HAP-1 (cell line): ENCODE measurements at regions not wholly inside any gene's neighbourhood (a gene's known extent, or its start where the extent isn't known, plus 50 kb on each side); places are given as distances from the start of the nearest gene placed in this dataset.
"Not testable (repeated sequence)": the region's sequence is repeated elsewhere in the genome, so short reads cannot be mapped to it uniquely, and the experiment has no call there.

ENCODE experiments used
- DNase-seq, 2 experiments: peaks; one replicate each; pipeline ENCODE4 v3.0.0-alpha.2; 2016 to 2020; ENCODE audit warnings: low spot score in 2 of 2
- H3K27me3 ChIP-seq: fragments of 250-450 bp; sonication (Bioruptor Pico); 2 replicates; pipeline ENCODE4 v1.5.1; 2020; ENCODE audit warnings: low read depth, mild to moderate bottlenecking, moderate library complexity
- H3K36me3 ChIP-seq: fragments of 250-450 bp; sonication (Bioruptor Pico); replicated peaks from 2 replicates; pipeline ENCODE4 v1.5.1; 2020; ENCODE audit warnings: mild to moderate bottlenecking
- H3K4me1 ChIP-seq: fragments of 250-450 bp; sonication (Bioruptor Pico); 2 replicates; pipeline ENCODE4 v1.5.1; 2020; ENCODE audit warnings: mild to moderate bottlenecking
- H3K4me3 ChIP-seq: fragments of 250-450 bp; sonication (Bioruptor Pico); 2 replicates; pipeline ENCODE4 v1.5.1; 2020; ENCODE audit warnings: mild to moderate bottlenecking, moderate library complexity
- H3K9me3 ChIP-seq: fragments of 250-450 bp; sonication (Bioruptor Pico); 2 replicates; pipeline ENCODE4 v1.5.1; 2020; ENCODE audit warnings: mild to moderate bottlenecking, moderate library complexity
- in situ Hi-C: fragments of 300-500 bp; cut with MboI; formaldehyde crosslinking; loops from 3 replicates; pipeline ENCODE4 v1.14.3; 2020; ENCODE audit warnings: low sequenced_read_pairs, inconsistent platforms, mixed read lengths

DNA sequence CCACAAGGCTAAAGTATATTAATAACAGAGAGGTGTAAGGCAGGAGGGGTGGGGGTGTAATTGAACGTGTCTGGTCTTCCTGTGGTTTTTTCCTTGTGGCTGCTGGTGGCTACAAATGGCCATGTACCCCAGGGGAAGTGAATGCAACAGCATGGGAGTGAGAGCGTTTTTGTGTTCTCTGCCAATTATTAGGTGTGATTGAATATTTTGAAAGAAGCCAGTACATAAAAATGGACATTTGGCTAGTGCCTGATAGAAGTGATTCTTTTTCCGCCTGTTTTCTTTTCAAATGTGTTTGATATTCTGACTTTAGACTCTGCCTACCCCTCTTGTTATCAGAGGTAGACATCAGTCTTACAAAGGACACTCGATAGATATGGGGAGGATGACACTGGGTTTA is 141.3 kb downstream of the PRL start:
- H3K36me3 ChIP-seq = no peaks in the 10 kb centered on the region
- in situ Hi-C loops = no loop called here
- H3K4me3 ChIP-seq = no peak overlapping the region
- H3K4me1 ChIP-seq = no peaks in the 10 kb centered on the region; the same call in 1 of the 2 replicates
- no peak for DNase-seq
- H3K9me3 ChIP-seq = no peaks in the 10 kb centered on the region
- H3K27me3 ChIP-seq = no peaks in the 10 kb centered on the region

DNA sequence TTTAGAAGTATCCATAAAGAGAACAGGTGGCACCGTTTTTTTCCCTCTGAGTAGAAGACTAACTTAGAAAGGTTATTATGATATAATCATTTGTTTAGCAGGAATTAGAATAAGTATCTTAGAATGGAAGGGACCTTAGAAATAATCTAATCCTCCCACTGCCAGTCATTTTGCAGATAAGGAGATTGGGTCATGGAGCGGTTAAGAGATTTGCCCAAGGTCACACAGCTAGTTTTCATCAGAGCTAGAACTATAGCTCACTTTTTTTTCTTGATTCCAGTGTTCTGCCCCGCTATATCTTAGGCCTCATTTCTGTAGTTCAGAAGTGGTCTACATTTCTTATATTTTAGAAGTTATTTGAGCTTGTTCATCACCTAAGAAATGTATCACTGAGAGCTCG is 139.6 kb downstream of the PRL start:
- Histone ChIP-seq H3K27me3 (no peaks in the 10 kb centered on the region), H3K36me3 (no peaks in the 10 kb centered on the region), H3K4me1 (no peaks in the 10 kb centered on the region), H3K9me3 (no peaks in the 10 kb centered on the region), H3K4me3 (no peak overlapping the region)
- DNase-seq = no peak
- in situ Hi-C loops = no loop called here

DNA sequence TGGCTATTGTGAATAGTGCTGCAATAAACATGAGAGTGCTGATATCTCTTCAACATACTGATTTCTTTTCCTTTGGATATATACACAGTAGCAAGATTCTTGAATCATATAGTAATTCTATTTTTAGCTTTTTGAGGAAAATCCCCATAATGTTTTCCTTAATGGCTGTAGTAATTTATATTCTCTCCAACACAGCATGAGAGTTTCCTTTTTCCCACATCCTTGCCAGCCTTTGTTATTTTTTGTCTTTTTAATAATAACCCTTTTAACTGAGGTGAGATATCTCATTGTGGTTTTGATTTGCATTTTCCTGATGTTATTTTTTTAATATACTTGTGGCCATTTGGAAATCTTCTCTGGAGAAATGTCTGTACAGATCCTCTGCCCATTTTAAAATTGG is 132.6 kb downstream of the PRL start:
- no peak for DNase-seq
- no peaks in the 10 kb centered on the region for H3K27me3 ChIP-seq
- in situ Hi-C loops = no loop called here
- H3K4me1 ChIP-seq = no peaks in the 10 kb centered on the region
- H3K36me3 ChIP-seq = no peaks in the 10 kb centered on the region
- H3K9me3 ChIP-seq = no peaks in the 10 kb centered on the region
- no peak overlapping the region for H3K4me3 ChIP-seq

DNA sequence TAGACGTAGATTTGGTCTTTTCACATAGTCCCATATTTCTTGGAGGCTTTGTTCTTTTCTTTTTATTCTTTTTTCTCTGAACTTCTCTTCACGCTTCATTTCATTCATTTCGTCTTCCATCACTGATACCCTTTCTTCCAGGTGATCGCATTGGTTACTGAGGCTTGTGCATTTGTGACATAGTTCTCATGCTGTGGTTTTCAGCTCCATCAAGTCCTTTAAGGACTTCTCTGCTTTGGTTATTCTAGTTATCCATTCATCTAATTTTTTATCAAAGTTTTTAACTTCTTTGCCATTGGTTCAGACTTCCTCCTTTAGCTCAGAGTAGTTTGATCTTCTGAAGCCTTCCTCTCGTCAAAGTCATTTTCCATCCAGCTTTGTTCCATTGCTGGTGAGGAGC is 125.8 kb downstream of the PRL start:
- H3K4me3 ChIP-seq, H3K36me3 ChIP-seq, in situ Hi-C loops, DNase-seq, H3K27me3 ChIP-seq, H3K9me3 ChIP-seq, H3K4me1 ChIP-seq: not testable (repeated sequence)

DNA sequence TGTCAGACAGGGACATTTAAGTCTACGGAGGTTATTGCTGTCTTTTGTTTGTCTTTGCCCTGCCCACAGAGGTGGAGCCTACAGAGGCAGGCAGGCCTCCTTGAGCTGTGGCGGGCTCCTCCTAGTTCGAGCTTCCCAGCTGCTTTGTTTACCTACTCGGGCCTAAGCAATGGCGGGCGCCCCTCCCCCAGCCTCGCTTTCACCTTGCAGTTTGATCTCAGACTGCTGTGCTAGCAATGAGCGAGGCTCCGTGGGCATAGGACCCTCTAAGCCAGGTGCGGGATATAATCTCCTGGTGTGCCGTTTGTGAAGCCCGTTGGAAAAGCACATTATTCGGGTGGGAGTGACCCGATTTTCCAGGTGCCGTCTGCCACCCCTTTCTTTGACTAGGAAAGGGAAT is 125.0 kb downstream of the PRL start:
- H3K27me3 ChIP-seq, H3K4me3 ChIP-seq, H3K9me3 ChIP-seq, H3K4me1 ChIP-seq, DNase-seq, in situ Hi-C loops, H3K36me3 ChIP-seq: not testable (repeated sequence)

DNA sequence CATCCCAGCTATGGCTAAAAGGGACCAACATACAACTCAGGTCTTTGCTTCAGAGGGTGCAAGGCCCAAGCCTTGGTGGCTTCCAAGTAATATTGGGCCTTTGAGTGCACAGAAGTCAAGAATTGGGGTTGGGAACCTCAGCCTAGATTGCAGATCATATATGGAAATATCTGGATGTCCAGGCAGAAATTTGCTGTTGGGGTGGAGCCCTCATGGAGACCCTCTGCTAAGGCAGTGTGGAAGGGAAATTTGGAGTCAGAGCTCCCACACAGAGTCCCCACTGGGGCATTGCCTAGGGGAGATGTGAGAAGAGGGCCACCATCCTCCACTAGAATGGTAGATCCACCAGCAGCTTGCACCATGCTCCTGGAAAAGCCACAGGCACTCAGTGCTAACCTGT is 123.5 kb downstream of the PRL start:
- Histone ChIP-seq H3K4me3 (no peak overlapping the region), H3K4me1 (no peaks in the 10 kb centered on the region), H3K9me3 (peaks cover 10% of the 10 kb centered on the region; the same call in 1 of the 2 replicates), H3K27me3 (no peaks in the 10 kb centered on the region), H3K36me3 (no peaks in the 10 kb centered on the region)
- in situ Hi-C loops = no loop called here
- DNase-seq = no peak

DNA sequence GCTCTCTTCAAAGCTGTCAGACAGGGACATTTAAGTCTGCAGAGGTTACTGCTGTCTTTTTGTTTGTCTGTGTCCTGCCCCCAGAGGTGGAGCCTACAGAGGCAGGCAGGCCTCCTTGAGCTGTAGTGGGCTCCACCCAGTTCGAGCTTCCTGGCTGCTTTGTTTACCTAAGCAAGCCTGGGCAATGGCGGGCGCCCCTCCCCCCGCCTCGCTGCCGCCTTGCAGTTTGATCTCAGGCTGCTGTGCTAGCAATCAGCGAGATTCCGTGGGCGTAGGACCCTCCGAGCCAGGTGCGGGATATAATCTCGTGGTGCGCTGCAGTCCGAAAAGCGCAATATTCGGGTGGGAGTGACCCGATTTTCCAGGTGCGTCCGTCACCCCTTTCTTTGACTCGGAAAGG is 116.6 kb downstream of the PRL start:
- not testable (repeated sequence) for DNase-seq

DNA sequence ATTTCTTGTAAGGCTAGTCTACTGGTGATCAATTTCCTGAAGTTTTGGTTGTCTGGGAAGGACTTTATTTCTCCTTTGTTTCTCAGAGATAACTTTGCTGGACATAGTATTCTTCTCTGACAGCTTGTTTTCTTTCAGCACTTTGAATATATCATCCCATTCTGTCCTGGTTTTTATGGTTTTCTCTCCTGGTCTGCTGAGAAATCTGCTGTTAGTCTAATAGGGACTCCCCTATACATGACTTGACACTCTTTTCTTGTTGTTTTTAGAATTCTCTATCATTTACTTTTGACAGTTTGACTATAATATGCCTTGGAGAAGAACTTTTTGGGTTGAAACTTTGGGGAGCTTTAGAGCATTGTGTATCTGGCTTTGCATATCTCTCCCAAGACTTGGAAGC is 112.5 kb downstream of the PRL start:
- no peak overlapping the region for H3K4me3 ChIP-seq
- no peaks in the 10 kb centered on the region for H3K36me3 ChIP-seq
- in situ Hi-C loops = no loop called here
- no peak for DNase-seq
- H3K4me1 ChIP-seq = no peaks in the 10 kb centered on the region
- H3K9me3 ChIP-seq = peaks cover 4% of the 10 kb centered on the region; the same call in 1 of the 2 replicates
- no peaks in the 10 kb centered on the region for H3K27me3 ChIP-seq

More for the DNA sequence above, 116.6 kb downstream of the PRL start:
- H3K27me3 ChIP-seq, H3K4me3 ChIP-seq, H3K9me3 ChIP-seq, H3K36me3 ChIP-seq, H3K4me1 ChIP-seq, in situ Hi-C loops: not testable (repeated sequence)

DNA sequence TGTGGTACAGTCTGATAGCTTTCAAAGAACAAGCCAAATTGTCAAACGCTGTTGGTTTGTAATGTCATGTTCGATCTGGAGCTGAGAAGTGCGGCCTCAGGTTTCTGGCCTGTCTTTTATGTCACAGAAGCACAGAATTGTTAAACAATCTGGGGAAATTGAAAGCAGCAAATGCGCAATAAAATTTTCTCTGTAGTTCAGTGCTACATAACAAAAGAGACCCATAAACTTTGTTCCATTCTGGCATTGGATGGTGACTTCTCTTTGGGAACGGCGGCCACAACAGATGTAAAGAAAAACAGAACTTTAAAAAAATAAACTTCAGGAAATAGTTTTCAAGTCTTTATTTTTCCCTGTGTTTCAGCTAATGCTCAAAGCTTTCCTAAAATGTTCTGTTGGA is 106.9 kb downstream of the PRL start:
- DNase-seq = peak; percentile 26 to 59
- H3K27me3 ChIP-seq = no peaks in the 10 kb centered on the region
- H3K4me3 ChIP-seq = no peak overlapping the region
- H3K9me3 ChIP-seq = no peaks in the 10 kb centered on the region
- in situ Hi-C loops = no loop called here
- H3K36me3 ChIP-seq = no peaks in the 10 kb centered on the region
- peaks cover 8% of the 10 kb centered on the region for H3K4me1 ChIP-seq

DNA sequence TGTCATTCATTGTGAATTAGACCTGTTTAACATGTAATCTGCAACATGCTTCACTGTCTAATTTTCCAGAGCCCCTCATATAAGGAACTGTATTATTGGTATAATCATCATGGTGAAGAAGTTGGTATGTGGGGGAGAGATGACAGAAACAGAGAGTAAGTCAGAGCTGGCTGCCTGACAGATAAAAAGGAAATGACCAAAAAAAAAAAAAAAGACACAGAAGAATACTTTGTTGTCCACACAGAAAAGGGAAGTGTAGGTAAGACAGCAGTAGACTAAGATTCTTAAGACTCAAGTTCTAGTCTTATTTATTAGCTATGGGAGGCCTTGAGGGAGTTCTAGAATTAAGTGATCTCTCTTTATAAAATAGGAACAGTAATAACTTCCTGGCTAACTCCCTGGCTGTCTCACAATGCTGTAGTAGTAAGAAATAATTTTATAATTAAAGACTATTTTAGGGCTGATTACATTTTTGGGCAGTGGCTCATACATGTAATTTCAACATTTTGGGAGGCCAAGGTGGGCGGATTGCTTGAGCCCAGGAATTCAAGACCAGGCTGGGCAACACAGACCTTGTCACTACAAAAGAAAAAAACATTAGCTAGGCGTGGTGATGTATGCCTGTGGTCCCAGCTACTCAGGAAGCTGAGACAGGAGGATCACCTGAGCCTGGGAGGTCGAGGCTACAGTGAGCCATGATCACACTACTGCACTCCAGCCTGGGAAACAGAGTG is 102.5 kb downstream of the PRL start:
- Histone ChIP-seq H3K4me3 (no peak overlapping the region), H3K4me1 (peaks cover 10% of the 10 kb centered on the region), H3K27me3 (no peaks in the 10 kb centered on the region), H3K36me3 (no peaks in the 10 kb centered on the region), H3K9me3 (no peaks in the 10 kb centered on the region)
- in situ Hi-C loops = no loop called here
- no peak for DNase-seq

DNA sequence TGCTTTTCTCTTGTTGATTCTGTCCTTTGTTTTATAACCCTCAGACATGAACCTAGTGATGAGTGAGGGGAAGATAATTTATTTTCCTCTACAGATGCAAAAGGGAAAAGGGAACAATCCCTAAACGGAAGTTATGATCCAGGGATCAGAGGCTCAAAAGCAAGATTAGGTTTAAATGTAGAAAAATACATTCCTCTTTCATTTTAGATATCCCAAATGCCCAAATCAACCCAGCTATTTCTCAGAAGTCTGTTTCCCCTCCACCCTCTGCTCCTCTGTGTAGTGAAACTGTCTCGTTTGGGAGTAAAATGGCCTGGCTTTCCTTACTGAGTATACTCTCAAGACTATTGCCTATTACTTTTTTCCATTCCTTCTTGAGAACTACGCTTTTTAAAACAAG is 97.1 kb downstream of the PRL start:
- H3K4me1 ChIP-seq = peaks cover 4% of the 10 kb centered on the region; the same call in 1 of the 2 replicates
- no peak overlapping the region for H3K4me3 ChIP-seq
- no peaks in the 10 kb centered on the region for H3K27me3 ChIP-seq
- in situ Hi-C loops = no loop called here
- no peaks in the 10 kb centered on the region for H3K9me3 ChIP-seq
- no peaks in the 10 kb centered on the region for H3K36me3 ChIP-seq
- DNase-seq = no peak

DNA sequence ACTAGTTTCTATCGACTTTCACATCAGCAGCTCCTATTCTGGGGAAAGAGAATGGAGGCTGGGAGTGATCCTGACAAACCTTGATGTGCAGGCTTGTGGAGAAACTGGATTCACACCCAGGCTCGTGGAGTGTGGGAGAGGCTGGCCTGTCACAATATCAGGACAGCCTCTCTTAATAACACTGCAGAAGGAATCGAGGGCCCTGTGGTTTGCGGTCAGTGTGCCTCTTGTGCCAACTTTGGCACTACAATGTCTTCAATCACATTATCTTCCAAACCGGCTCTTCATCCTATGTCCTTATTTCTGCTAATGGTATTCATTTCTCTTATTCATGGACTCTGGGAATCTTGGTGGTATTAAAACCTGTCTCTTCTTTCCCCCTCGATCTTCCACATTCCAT is 92.7 kb downstream of the PRL start:
- H3K27me3 ChIP-seq = no peaks in the 10 kb centered on the region
- no peak for DNase-seq
- no peaks in the 10 kb centered on the region for H3K36me3 ChIP-seq
- in situ Hi-C loops = no loop called here
- H3K4me3 ChIP-seq = no peak overlapping the region
- no peaks in the 10 kb centered on the region for H3K9me3 ChIP-seq
- no peaks in the 10 kb centered on the region for H3K4me1 ChIP-seq

DNA sequence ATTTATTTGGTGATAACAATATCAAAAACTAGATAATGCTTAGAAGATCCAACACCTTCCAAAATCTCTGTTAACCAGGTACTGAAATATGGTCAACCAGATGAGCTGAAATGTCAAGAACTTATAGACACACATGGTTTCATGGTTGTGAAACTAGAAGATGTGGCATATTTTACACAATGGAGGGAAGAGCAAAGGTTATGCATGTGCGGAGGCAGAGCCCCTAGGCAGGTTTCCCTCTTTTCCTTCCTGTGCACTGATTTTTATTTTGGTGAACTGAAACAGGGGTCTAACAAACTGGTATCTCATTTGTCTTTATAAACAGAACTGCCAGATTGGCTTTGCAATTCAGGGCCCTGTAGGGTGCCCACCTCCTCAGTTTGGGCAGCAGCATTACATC is 91.6 kb downstream of the PRL start:
- H3K27me3 ChIP-seq = no peaks in the 10 kb centered on the region
- in situ Hi-C loops = no loop called here
- no peaks in the 10 kb centered on the region for H3K9me3 ChIP-seq
- no peak for DNase-seq
- H3K36me3 ChIP-seq = no peaks in the 10 kb centered on the region
- H3K4me3 ChIP-seq = no peak overlapping the region
- no peaks in the 10 kb centered on the region for H3K4me1 ChIP-seq

DNA sequence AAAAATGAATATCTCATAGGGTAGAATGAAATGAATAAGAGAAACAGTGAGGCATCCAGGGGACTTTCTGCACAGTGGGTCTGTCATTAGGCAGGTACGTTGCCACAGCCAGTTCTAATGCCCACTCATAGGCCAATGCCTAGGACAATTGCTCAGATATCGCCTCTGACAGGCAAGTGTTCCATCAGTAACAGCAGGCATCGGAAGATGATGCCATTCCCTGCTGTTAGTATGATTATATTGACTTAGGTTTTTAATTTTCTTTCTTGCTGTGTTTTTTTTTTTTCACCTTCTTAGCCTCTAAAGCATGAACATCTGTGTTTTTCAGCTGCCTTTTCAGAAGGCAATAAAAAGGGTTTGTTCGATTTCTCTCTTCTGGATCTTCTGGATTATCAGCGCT is 90.7 kb downstream of the PRL start:
- no peaks in the 10 kb centered on the region for H3K9me3 ChIP-seq
- DNase-seq = no peak
- no peaks in the 10 kb centered on the region for H3K36me3 ChIP-seq
- in situ Hi-C loops = no loop called here
- H3K4me1 ChIP-seq = no peaks in the 10 kb centered on the region
- H3K4me3 ChIP-seq = no peak overlapping the region
- no peaks in the 10 kb centered on the region for H3K27me3 ChIP-seq

DNA sequence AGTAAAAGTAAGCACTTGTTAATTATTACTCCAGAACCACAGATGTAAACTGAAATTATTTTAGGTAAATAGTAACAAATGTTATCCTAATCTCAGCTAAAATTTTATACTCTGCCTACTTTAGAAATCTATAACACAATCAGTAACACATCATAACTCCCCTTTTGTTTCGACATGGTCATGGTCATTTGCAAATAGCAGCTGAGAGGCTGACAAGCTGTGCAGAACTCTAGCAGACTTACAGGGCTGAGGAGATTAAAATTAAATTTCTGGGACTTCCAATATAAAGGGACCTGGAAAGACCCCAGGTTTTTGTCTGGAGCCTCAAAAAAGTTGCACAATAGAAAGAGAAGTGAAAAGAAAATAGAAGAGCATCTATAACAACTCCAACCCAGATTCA is 88.8 kb downstream of the PRL start:
- Histone ChIP-seq H3K4me1 (no peaks in the 10 kb centered on the region), H3K36me3 (no peaks in the 10 kb centered on the region), H3K4me3 (no peak overlapping the region), H3K27me3 (no peaks in the 10 kb centered on the region), H3K9me3 (no peaks in the 10 kb centered on the region)
- in situ Hi-C loops = no loop called here
- no peak for DNase-seq
